HK-2 (cell line): ENCODE measurements at regions not wholly inside any gene's neighbourhood (a gene's known extent, or its start where the extent isn't known, plus 50 kb on each side); places are given as distances from the start of the nearest gene placed in this dataset.
"Not testable (repeated sequence)": the region's sequence is repeated elsewhere in the genome, so short reads cannot be mapped to it uniquely, and the experiment has no call there.

ENCODE experiments used
- DNase-seq: peaks from one replicate; pipeline ENCODE4 v3.0.0-alpha.2; 2018; ENCODE audit not compliant: unreplicated experiment

DNA sequence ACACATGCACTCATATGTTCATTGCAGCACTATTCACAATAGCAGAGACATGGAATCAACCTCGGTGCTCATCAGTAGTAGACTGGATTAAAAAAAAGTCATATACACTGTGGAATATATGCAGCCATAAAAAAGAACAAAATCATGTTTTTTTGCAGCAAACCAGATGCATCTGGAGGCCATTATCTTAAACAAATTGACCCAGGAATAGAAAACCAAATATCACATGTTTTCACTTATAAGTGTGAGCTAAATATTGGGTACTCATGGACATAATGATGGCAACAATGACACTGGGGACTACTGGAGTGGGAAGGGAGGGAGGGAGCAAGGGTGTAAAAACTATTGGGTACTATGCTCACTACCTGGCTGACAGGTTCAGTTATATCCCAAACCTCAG lies 792.6 kb downstream of the EPHA4 start:
- no peak for DNase-seq

DNA sequence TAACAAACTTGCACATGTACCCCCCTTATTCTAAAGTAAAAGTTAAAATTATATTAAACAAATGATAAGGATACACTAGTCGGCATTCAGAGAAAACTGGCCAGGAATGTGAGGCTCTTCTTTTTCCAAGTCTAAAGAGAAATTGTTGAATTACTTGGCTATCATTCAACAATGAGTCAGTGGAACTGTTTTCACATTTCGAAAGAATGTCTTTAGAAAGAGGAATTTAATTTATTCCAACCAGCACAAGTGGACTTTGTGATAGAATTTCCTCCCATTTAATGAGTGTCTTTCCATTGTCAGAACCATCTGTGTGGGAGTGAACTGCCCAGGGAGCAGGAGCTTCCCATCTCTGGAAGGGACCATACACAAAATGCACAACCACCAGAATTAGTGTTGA lies 792.2 kb downstream of the EPHA4 start:
- no peak for DNase-seq

DNA sequence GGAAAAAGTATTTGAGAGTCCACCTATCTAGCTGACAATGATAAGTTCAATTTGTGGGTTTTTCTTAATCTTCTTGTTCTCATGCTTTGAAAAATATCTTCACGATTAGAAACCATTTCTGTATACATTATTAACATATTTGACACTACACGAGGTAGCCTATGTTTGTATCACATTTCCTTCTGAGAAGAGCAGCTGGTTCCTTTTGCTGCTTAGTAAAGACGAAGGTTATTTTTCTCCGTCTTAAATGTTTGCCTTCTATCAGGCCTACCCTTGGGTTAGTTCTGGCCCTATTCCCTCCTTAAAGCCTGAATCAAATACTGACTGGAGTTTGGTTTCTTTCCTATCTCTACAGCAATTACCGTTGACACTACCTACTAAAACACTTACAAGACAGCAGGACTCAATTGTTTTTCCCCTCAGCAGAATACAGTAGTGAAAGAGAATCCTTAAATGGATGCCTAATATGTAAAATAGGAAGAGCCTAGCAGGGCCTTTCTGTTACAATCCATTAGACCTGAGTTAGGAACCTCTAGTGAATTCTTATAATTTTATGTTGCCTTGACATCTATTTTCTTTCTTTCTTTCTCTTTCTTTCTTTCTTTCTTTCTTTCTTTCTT lies 790.4 kb downstream of the EPHA4 start:
- DNase-seq, result no peak

DNA sequence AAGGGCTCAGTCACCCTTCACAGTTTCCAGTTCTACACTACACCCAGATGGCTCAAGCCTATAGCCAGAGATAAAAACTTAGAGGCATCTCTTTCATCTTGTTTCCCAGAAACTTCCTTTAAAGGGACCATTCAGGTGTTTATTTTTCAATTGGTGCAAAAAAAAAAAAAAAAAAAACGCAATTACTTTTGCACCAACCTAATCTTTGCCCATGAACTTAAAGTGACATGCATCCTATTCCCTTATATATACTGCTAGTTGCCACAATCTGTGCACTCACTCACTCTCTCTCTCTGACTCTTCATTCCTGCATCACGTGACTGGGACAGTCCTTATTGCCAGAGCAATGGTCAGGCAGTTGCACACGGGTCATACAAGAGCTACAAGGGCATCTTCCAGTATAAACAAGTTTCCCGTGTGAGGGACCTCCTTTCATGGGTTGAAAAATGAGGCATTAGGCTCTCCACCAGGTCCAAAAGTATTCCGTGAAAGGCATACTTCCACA lies 789.4 kb downstream of the EPHA4 start:
- no peak for DNase-seq

DNA sequence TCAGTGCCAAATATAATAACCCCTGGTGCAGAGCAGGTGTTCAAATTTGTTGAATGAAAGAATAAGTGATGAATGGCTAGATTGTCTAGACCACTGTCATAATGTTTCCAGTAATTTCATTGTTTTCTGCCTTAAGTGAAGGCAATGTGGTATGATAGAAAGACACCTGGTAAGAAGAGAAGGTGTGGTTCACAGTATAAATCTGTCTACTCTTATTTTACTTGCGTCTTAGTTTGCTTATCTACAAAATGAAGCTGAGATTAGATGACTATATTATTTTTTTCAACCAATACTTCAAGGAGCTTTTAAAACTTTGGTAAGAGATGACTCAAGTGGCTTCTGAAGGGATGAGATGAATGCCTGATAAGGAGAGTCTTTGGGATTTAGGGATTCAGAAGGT lies 788.4 kb downstream of the EPHA4 start:
- DNase-seq, result no peak

DNA sequence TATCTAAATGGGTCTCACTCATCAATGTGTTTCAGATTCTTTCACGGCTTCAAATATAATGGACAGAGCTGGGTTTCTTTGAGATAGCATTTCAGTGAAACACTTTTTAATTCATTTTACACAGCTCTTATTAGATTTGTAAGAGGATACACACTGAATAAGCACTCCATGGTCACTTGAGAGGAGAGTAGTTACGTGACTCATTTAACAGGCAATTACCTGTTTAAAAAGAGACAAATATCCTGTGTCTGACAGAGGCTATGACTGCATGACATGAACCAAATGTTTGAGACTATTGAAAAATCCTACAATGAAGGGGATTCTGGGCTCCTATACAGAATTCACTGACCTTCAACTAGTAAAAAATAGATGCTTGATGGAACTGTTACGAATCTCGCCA lies 786.9 kb downstream of the EPHA4 start:
- DNase-seq, result no peak

DNA sequence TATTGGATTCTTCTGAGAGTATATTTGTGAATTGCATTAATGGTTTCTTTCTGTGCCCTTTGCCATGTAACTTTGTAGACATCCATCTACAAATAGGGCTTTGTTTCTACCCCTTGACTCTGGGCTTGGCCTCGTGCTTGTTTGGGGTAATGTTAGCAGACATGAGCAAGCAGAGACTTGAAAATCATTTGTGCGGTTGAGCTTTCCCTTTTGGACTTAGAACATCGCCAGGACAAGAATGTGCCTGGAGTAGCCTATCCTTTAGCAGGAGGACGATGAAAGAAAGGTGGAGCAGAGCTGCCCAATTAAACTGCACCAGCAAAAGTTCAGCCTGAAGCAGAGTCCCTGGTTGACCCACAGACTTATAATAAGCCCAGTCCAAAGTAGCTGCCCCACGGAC lies 785.9 kb downstream of the EPHA4 start:
- DNase-seq, result no peak

DNA sequence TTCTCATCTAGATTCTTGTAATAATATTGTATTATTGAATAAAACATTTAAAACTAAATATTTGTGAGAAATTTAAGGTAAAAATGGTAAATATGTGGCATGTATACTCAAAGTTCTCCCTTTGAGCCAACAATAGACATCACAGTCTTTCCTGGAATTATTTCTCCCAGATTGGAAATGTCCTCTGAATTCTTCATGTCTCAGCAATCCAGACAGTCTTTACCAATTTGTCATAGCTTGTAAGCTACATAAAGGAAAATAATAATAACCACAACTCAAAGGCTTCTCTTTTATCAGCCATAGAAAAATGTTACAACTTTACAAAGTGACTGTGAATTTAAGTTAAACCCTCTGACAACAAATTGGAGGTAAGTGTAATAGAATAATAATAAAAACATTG lies 784.9 kb downstream of the EPHA4 start:
- DNase-seq, result no peak

DNA sequence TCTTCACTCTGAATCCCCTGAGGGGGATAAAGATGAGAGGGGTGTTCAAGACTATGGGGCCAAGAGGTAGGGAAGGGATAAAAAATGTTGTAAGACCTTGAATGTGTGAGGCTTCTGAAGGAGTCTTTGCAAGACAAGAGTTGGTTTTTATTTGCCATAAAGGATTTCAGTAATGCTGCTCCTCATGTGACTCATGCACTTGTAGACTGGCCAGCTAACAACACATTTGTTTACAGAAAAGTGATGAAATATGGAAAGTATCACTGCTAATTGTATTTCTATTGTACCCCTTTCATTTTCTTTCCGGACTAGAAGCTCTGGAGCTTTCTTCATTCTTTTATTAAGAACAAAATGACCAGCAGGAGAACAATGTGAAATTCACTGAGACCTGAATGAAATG lies 782.1 kb downstream of the EPHA4 start:
- no peak for DNase-seq

DNA sequence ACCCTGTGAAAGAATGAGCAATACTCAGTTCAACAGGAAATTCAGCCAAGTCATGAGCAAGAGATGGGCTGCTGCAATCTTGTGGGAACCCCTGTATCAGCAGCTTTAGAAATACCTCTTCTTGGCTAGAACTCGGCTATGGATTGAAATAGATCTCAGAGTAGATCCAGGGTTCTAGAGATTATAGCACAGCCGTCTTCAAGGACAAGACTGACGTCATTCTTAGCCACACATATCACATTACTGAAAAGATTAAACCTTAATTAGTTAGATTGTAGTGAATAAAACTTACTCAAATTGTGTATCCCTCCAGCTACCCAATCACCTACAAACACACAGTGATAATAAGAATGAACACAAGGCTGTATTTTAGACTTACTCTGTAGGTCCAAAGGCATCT lies 776.4 kb downstream of the EPHA4 start:
- DNase-seq, result no peak

DNA sequence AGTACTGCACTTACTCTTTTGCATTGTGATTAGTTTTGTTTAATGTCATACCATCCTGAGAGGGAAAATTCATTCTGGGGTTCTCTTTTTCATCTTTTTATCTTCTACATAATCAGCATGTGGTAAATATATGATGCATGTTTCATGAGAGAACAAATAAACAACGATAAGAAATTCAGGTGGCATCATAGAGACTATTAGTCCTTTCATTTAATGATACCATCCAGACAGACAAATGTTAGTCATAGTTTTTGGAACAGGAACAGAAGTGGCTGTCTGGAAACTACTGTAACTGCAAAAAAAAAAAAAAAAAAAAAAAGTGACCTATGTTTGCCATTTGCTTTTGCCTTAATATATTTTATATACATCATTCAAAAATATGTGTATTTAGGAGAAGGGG lies 761.0 kb downstream of the EPHA4 start:
- DNase-seq, result no peak

DNA sequence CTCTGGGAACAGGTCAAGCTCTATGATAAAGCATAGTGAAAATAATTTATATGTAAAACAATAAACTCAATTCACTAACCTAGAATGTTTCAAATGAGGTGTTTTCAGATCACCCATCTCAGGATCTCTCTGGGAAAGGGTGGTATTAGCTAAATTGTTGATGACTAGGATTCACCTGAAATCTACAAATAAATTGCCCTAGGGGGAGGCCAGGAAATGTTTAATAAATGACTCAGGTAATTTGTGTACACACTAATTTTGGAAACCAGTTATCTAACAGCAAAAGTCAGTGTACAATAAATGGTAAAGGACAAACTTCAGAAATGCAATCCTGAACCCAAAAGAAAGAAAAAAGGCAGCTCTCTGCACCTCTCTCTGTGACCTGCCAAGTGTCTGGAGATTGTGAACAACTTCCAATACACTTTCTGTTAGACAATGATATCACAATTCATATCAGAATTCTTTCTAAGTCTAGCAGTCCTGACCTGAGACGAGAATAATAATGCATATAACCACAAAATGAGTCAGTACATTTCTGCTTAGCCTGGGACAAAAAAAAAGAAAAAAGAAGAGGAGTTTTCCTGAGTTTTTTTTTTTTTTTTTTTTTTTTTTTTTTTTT lies 760.0 kb downstream of the EPHA4 start:
- no peak for DNase-seq

DNA sequence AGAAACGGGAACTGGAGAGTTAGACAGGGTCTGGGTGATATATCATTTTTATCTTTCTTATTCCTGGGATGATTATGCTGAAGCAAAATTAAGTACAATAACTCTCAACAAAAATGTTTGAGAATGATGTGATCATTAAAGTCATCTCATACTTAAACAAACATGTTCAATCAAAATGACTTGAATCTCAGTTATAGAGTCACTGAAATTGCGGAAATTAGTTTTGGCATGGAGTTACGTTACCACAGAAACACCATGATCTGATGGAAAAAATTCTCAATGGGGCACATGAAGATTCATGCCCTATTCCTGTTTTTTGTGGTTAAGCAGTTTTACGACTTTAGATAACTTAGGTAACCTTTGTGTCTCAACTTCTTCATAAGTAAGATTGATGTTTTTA lies 757.7 kb downstream of the EPHA4 start:
- DNase-seq, result no peak

DNA sequence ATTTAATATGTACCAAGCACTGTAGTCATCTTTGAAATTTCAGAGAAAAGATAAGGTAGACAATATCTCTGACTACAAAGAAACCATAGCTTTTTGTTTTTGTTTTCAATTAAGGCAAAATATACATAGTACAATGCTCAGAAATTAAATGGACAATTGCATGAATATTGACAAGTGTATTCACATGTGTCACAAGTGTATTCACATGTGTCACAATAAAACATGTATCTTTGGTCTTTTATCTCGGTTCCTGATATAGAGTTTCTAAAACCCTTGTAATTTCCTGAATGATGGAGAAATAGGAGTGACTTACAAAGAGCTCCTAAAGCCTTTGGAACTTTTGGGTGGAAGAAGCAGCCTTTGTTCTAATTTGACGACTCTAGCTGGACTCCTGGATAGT lies 756.4 kb downstream of the EPHA4 start:
- no peak for DNase-seq

DNA sequence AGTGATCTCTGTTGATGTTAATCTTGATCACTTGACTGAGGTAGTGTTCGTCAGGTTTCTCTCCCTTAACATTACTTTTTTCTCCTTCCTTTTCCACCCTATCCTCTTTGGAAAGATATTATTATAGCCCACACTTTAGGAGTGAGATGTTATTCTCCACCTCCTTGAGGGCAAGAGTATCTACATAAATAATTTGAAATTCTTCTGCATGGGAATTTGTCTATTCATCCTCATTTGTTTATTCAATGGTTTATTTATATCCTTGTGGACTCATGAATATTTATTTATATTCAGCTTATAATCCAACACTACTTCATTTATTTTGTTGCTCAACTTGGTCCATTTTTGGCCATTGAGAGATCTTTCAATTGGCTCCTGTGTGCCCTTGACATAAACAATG lies 750.4 kb downstream of the EPHA4 start:
- no peak for DNase-seq

DNA sequence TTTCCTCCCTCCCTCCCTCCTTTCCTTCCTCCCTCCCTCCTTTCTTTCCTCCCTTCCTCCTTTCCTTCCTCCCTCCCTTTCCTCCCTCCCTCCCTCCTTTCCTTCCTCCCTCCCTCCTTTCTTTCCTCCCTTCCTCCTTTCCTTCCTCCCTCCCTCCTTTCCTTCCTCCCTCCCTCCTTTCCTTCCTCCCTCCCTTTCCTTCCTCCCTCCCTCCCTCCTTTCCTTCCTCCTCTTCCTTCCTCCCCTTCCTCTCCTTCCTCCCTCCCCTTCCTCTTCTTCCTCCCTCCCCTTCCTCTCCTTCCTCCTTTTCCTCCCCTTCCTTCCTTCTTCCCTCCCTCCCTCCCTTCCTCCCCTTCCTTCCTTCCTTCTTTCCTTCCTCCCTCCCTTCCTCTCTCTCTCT lies 748.5 kb downstream of the EPHA4 start:
- DNase-seq, result not testable (repeated sequence)

DNA sequence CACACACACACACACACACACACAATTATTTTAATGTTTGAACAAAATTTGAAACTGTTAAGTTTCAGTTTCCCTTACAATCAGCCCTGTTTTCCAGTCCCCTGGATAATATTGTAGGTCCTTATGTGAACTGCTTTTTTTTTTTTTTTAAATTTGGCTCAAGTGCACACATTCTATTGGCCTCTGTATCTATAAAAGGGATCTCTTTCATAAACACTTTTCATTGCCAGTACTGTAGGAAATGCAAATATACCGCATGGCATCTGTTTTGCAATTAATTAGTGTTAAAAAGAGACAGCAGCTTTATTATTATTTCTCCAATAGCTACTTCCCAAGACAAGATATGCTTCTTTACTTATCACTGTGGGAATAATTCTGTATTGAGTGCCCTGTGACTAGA lies 738.7 kb downstream of the EPHA4 start:
- no peak for DNase-seq

DNA sequence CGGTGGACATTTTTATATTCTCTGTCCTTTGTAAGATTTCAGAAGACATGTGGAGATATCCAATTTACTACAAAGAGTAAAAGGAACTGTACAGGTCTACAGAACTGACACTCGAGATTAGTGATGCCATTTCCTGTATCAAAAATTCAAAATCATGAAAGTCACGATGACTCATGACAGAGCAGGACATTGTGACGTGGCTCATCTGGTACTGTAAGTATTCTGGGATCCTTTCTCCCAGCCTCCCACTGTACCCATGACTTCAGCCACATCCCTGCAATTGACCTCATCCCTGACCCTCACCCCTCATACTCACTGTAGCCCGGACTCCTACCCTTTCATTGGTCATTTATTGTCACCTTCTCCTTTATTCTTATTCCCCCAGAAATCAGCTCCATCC lies 736.5 kb downstream of the EPHA4 start:
- DNase-seq, result no peak

DNA sequence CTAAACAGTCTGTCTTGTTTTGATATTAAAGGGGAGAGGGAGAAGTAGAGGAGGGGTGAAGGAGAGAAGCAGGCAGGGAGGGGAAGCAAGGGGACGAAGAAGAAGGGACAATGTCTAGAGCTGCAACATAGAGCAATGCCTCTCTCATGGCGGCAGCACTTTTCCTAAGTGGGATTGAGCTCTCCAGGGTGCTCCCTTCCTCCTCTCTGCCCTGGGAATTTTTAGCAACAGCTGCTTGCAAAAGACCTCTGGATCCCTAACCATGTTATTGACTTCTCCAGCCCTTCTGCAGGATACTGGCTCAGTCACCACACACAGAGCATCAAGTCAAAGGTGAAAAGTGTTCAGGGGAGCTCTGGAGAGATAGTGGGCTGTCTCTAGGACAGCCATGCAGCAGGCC lies 734.9 kb downstream of the EPHA4 start:
- DNase-seq, result no peak

DNA sequence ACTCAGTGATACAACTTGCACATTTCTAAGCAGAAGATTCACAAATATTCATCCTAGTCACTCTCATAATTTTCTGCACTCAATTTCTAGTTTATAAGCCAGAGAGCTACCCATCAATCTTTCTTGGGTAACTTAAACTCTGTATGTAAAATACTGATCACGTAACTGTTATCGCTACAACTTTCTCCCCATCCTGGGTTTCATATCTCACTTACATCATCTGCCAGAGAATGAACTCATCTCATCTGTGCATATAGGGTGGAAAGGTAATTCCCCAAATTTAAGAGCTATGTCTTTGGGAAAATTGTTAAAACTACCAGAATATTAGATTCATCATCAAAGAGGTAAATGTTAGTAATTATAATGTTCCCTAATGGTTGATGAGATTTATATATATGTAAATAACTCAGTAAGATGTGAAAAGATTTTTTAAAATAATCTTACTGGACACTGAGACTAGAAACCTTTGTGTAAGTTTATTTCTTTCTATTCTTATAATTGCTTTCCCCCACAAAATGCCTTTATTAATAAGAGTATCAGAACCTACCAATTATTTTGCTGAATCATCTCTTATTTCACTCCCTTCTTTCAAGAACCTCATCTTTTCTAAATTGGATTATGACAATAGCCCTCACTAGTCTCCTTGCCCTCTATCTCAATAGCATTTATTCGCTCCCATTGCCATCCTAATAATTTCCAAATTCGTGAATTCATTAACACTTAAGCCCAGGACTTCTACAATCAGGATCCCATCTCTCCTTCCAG lies 729.0 kb downstream of the EPHA4 start:
- no peak for DNase-seq

DNA sequence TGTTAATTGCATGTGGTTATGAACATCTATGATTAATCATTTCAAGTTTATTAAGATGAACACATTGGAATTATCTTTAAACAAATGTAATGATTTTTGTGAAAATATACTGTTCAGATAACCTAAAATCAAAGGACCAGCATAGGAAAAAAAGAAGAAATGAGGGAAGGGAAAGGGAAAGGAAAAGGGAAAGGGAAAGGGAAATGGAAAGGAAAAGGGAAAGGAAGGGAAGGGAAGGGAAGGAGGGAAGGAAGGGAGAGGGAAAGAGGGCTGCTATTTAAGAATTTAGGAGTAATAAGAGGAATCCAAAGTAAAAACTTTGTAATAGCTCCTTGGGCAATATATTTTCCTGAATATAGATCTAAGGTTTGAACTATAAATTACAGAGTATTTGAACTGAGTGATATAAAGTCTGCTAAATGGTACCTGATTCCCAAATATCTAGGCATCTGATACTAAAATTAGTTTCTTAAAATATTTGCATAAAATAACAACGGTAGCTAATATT lies 726.3 kb downstream of the EPHA4 start:
- DNase-seq, result no peak

DNA sequence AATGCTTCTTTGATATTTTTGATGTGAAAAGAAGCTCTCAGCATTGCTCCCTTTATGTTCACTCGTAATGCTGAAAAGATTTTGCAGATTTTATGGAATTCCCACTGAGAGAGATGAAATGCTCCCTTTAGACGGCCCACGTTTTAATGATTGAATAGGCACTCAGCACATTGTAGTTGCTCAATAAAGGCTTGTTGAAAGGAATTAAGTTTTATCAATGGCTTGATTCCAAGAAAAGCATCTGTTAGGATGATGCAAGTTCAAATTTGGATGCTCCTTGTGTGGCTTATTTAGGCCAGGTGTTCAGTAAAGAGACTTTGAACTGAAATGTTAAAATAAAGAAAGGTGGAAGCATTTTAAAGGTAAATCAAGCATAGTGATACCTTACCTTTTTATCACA lies 725.1 kb downstream of the EPHA4 start:
- no peak for DNase-seq

DNA sequence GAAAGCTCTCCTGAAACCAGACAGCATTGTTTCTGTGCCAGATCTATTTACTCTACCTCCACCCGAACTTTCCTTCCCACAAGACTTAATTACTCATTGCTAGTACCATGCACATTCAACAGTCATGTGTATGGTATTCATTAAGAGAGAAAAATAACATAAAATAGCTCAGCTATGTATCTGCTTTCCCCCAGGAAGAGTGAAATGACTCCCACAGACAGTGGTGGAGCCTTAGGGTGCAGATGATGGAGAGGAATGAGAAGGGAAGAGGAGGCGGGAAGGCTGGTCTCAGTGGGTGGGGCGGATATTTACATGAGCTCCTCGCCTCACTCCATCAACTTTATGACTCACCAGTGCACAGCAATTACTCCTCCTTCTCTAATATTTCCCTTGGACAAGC lies 724.5 kb downstream of the EPHA4 start:
- peak; percentile 12 for DNase-seq
